NCI-H1930 (cell line): ENCODE measurements at regions not wholly inside any gene's neighbourhood (a gene's known extent, or its start where the extent isn't known, plus 50 kb on each side); places are given as distances from the start of the nearest gene placed in this dataset.

Experiments used
- DNase-seq, 2 experiments: peaks; one replicate each; lab custom pipeline; 2025; lab: John Stamatoyannopoulos, UW

- no peak for DNase-seq
Measured at GRCh38 chr11:70650075-70650909, 252.0 kb downstream of the CTTN start.

GRCh38 chr11:70651031-70651430 is 252.7 kb downstream of the CTTN start:
- no peak for DNase-seq

GRCh38 chr11:70654016-70654415 is 255.7 kb downstream of the CTTN start:
- DNase-seq, result no peak

- DNase-seq, result no peak
Measured at GRCh38 chr11:70655816-70656215, 257.5 kb downstream of the CTTN start.

GRCh38 chr11:70656252-70656651 is 257.9 kb downstream of the CTTN start:
- no peak for DNase-seq

- DNase-seq, result no peak
Measured at GRCh38 chr11:70660059-70660888, 261.9 kb downstream of the CTTN start.

GRCh38 chr11:70660889-70661197 is 262.5 kb downstream of the CTTN start:
- DNase-seq, result no peak

GRCh38 chr11:70661761-70662501 is 263.6 kb downstream of the CTTN start:
- DNase-seq, result no peak

GRCh38 chr11:70662691-70663098 is 264.4 kb downstream of the CTTN start:
- no peak for DNase-seq

GRCh38 chr11:70663815-70664214 is 265.5 kb downstream of the CTTN start:
- DNase-seq, result no peak

GRCh38 chr11:70666311-70666710 is 268.0 kb downstream of the CTTN start:
- DNase-seq, result no peak

GRCh38 chr11:70667767-70668166 is 269.4 kb downstream of the CTTN start:
- no peak for DNase-seq

- no peak for DNase-seq
Measured at GRCh38 chr11:70668204-70669202, 270.2 kb downstream of the CTTN start.

- DNase-seq, result no peak
Measured at GRCh38 chr11:70669281-70669680, 271.0 kb downstream of the CTTN start.

- DNase-seq, result no peak
Measured at GRCh38 chr11:70669871-70670675, 271.7 kb downstream of the CTTN start.

- no peak for DNase-seq
Measured at GRCh38 chr11:70670676-70671034, 272.3 kb downstream of the CTTN start.

- DNase-seq, result no peak
Measured at GRCh38 chr11:70671083-70671482, 272.8 kb downstream of the CTTN start.

GRCh38 chr11:70671611-70672010 is 273.3 kb downstream of the CTTN start:
- DNase-seq, result no peak

GRCh38 chr11:70672991-70673653 is 274.8 kb downstream of the CTTN start:
- DNase-seq, result no peak

- no peak for DNase-seq
Measured at GRCh38 chr11:70674605-70675004, 276.3 kb downstream of the CTTN start.
